ENCODE measurements at regions not wholly inside any gene's neighbourhood (a gene's known extent, or its start where the extent isn't known, plus 50 kb on each side); places are given as distances from the start of the nearest gene placed in this dataset.

DNA sequence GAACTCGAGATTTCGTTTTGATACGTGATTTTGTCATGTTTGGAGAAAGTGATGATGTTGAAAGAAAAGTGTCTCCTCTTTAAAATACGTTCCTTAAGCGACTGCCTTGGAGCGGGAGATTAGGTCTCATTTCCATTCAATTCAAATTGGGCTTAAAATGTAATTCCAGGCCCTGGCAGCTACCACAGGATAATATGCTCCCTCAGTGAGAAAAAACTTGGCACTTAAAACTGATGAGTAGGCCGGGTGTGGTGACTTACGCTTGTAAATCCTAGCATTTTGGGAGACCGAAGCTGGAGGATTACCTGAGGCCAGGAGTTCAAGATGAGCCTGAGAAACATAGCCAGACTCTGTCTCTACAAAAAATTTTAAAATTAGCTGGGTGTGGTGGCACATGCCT, 146.3 kb upstream of the L3MBTL4 start:
- peaks cover 31% of the 10 kb centered on the region for H3K4me1 Mint-ChIP-seq

DNA sequence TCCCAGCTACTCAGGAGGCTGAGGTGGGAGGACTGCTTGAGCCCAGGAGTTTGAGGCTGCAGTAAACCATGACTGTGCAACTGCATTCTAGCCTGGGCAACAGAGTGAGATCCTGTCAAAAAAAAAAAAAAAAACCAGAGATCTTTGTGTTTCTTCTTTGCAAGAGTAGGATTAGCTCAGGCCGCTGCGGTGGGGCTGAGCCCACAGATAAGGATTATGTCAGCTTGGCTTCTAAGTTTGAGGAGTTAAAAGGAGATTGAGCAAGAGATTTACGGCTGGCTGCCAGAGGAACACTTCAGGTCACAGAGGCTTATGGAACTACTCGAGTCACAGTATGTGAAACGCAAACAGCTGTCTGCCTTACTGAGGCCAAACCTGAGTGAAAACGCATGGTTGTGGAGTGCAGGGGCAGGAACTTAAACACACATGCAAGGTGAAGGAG, 146.7 kb upstream of the L3MBTL4 start:
- peaks cover 35% of the 10 kb centered on the region for H3K4me1 Mint-ChIP-seq
- ATAC-seq (no peak), DNase-seq (ENCODE audit: low spot score) (no peak)
- ChIA-PET POLR2A (no interaction called here), CTCF (no interaction called here)
- no peaks in the 10 kb centered on the region for H3K27me3 Mint-ChIP-seq (ENCODE audit: low read depth)
- no peak overlapping the region for H3K27ac Mint-ChIP-seq
- TF ChIP-seq ZBTB21 (CRISPR knock-in tag; IDR thresholded peaks at IDR 0.05; ENCODE audit: borderline replicate concordance) (no peak), HMGA2 (CRISPR knock-in tag; IDR thresholded peaks at IDR 0.05) (no peak), NFE2L1 (CRISPR knock-in tag; IDR thresholded peaks at IDR 0.05) (no peak), NFYB (CRISPR knock-in tag; conservative IDR thresholded peaks at IDR 0.05; ENCODE audit: low read depth) (no peak), ZNF396 (CRISPR knock-in tag; IDR thresholded peaks at IDR 0.05; ENCODE audit: borderline replicate concordance) (no peak), ZNF317 (CRISPR knock-in tag; IDR thresholded peaks at IDR 0.05; ENCODE audit: borderline replicate concordance, low read depth) (no peak), ZNF423 (CRISPR knock-in tag; IDR thresholded peaks at IDR 0.05) (no peak), ZNF416 (CRISPR knock-in tag; IDR thresholded peaks at IDR 0.05) (no peak), TEAD1 (CRISPR knock-in tag; IDR thresholded peaks at IDR 0.05) (no peak), NR3C1 (CRISPR knock-in tag; conservative IDR thresholded peaks at IDR 0.05; ENCODE audit: low read depth) (no peak), ELF4 (CRISPR knock-in tag; IDR thresholded peaks at IDR 0.05; ENCODE audit: low read depth) (no peak), NR2C2 (CRISPR knock-in tag; IDR thresholded peaks at IDR 0.05) (no peak), FOXK1 (CRISPR knock-in tag; IDR thresholded peaks at IDR 0.05) (no peak)
- TF ChIP-seq, protein P1, sequence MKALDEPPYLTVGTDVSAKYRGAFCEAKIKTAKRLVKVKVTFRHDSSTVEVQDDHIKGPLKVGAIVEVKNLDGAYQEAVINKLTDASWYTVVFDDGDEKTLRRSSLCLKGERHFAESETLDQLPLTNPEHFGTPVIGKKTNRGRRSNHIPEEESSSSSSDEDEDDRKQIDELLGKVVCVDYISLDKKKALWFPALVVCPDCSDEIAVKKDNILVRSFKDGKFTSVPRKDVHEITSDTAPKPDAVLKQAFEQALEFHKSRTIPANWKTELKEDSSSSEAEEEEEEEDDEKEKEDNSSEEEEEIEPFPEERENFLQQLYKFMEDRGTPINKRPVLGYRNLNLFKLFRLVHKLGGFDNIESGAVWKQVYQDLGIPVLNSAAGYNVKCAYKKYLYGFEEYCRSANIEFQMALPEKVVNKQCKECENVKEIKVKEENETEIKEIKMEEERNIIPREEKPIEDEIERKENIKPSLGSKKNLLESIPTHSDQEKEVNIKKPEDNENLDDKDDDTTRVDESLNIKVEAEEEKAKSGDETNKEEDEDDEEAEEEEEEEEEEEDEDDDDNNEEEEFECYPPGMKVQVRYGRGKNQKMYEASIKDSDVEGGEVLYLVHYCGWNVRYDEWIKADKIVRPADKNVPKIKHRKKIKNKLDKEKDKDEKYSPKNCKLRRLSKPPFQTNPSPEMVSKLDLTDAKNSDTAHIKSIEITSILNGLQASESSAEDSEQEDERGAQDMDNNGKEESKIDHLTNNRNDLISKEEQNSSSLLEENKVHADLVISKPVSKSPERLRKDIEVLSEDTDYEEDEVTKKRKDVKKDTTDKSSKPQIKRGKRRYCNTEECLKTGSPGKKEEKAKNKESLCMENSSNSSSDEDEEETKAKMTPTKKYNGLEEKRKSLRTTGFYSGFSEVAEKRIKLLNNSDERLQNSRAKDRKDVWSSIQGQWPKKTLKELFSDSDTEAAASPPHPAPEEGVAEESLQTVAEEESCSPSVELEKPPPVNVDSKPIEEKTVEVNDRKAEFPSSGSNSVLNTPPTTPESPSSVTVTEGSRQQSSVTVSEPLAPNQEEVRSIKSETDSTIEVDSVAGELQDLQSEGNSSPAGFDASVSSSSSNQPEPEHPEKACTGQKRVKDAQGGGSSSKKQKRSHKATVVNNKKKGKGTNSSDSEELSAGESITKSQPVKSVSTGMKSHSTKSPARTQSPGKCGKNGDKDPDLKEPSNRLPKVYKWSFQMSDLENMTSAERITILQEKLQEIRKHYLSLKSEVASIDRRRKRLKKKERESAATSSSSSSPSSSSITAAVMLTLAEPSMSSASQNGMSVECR (CRISPR knock-in tag; IDR thresholded peaks at IDR 0.05; ENCODE audit: borderline replicate concordance), result no peak
- TF ChIP-seq, protein P2, sequence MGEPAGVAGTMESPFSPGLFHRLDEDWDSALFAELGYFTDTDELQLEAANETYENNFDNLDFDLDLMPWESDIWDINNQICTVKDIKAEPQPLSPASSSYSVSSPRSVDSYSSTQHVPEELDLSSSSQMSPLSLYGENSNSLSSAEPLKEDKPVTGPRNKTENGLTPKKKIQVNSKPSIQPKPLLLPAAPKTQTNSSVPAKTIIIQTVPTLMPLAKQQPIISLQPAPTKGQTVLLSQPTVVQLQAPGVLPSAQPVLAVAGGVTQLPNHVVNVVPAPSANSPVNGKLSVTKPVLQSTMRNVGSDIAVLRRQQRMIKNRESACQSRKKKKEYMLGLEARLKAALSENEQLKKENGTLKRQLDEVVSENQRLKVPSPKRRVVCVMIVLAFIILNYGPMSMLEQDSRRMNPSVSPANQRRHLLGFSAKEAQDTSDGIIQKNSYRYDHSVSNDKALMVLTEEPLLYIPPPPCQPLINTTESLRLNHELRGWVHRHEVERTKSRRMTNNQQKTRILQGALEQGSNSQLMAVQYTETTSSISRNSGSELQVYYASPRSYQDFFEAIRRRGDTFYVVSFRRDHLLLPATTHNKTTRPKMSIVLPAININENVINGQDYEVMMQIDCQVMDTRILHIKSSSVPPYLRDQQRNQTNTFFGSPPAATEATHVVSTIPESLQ (CRISPR knock-in tag; IDR thresholded peaks at IDR 0.05), result no peak
- TF ChIP-seq, protein P3, sequence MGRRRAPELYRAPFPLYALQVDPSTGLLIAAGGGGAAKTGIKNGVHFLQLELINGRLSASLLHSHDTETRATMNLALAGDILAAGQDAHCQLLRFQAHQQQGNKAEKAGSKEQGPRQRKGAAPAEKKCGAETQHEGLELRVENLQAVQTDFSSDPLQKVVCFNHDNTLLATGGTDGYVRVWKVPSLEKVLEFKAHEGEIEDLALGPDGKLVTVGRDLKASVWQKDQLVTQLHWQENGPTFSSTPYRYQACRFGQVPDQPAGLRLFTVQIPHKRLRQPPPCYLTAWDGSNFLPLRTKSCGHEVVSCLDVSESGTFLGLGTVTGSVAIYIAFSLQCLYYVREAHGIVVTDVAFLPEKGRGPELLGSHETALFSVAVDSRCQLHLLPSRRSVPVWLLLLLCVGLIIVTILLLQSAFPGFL (CRISPR knock-in tag; IDR thresholded peaks at IDR 0.05; ENCODE audit: borderline replicate concordance), result no peak
- TF ChIP-seq, protein P4, sequence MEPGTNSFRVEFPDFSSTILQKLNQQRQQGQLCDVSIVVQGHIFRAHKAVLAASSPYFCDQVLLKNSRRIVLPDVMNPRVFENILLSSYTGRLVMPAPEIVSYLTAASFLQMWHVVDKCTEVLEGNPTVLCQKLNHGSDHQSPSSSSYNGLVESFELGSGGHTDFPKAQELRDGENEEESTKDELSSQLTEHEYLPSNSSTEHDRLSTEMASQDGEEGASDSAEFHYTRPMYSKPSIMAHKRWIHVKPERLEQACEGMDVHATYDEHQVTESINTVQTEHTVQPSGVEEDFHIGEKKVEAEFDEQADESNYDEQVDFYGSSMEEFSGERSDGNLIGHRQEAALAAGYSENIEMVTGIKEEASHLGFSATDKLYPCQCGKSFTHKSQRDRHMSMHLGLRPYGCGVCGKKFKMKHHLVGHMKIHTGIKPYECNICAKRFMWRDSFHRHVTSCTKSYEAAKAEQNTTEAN (CRISPR knock-in tag; IDR thresholded peaks at IDR 0.05), result no peak
- TF ChIP-seq, protein P5, sequence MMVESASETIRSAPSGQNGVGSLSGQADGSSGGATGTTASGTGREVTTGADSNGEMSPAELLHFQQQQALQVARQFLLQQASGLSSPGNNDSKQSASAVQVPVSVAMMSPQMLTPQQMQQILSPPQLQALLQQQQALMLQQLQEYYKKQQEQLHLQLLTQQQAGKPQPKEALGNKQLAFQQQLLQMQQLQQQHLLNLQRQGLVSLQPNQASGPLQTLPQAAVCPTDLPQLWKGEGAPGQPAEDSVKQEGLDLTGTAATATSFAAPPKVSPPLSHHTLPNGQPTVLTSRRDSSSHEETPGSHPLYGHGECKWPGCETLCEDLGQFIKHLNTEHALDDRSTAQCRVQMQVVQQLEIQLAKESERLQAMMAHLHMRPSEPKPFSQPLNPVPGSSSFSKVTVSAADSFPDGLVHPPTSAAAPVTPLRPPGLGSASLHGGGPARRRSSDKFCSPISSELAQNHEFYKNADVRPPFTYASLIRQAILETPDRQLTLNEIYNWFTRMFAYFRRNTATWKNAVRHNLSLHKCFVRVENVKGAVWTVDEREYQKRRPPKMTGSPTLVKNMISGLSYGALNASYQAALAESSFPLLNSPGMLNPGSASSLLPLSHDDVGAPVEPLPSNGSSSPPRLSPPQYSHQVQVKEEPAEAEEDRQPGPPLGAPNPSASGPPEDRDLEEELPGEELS (CRISPR knock-in tag; IDR thresholded peaks at IDR 0.05), result no peak
- TF ChIP-seq, protein P6, sequence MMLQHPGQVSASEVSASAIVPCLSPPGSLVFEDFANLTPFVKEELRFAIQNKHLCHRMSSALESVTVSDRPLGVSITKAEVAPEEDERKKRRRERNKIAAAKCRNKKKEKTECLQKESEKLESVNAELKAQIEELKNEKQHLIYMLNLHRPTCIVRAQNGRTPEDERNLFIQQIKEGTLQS (CRISPR knock-in tag; conservative IDR thresholded peaks at IDR 0.05), result no peak
- TF ChIP-seq, protein P7, sequence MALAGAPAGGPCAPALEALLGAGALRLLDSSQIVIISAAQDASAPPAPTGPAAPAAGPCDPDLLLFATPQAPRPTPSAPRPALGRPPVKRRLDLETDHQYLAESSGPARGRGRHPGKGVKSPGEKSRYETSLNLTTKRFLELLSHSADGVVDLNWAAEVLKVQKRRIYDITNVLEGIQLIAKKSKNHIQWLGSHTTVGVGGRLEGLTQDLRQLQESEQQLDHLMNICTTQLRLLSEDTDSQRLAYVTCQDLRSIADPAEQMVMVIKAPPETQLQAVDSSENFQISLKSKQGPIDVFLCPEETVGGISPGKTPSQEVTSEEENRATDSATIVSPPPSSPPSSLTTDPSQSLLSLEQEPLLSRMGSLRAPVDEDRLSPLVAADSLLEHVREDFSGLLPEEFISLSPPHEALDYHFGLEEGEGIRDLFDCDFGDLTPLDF (CRISPR knock-in tag; IDR thresholded peaks at IDR 0.05), result no peak
- H3K36me3 Mint-ChIP-seq, result peaks cover 3% of the 10 kb centered on the region; the same call in 1 of the 2 replicates
- peaks cover 7% of the 10 kb centered on the region for H3K9me3 Mint-ChIP-seq
- H3K4me3 Mint-ChIP-seq, result no peak overlapping the region

More for the DNA sequence above, 146.3 kb upstream of the L3MBTL4 start:
- no peak overlapping the region for H3K4me3 Mint-ChIP-seq
- no peak for ATAC-seq
- H3K27me3 Mint-ChIP-seq (ENCODE audit: low read depth), result no peaks in the 10 kb centered on the region
- peaks cover 3% of the 10 kb centered on the region; the same call in 1 of the 2 replicates for H3K36me3 Mint-ChIP-seq
- no peak for DNase-seq (ENCODE audit: low spot score)
- TF ChIP-seq SP1 (CRISPR knock-in tag; conservative IDR thresholded peaks at IDR 0.05) (no peak), MYBL2 (CRISPR knock-in tag; IDR thresholded peaks at IDR 0.05) (no peak)
- TF ChIP-seq, protein P8, sequence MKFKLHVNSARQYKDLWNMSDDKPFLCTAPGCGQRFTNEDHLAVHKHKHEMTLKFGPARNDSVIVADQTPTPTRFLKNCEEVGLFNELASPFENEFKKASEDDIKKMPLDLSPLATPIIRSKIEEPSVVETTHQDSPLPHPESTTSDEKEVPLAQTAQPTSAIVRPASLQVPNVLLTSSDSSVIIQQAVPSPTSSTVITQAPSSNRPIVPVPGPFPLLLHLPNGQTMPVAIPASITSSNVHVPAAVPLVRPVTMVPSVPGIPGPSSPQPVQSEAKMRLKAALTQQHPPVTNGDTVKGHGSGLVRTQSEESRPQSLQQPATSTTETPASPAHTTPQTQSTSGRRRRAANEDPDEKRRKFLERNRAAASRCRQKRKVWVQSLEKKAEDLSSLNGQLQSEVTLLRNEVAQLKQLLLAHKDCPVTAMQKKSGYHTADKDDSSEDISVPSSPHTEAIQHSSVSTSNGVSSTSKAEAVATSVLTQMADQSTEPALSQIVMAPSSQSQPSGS (CRISPR knock-in tag; IDR thresholded peaks at IDR 0.05; ENCODE audit: borderline replicate concordance, low read depth), result no peak
- peaks cover 7% of the 10 kb centered on the region for H3K9me3 Mint-ChIP-seq
- no peak overlapping the region; the same call in 1 of the 2 replicates for H3K27ac Mint-ChIP-seq
- ChIA-PET POLR2A (no interaction called here), CTCF (no interaction called here)
